Naive thymus-derived CD4-positive, alpha-beta T cell (primary cell): ENCODE measurements at regions not wholly inside any gene's neighbourhood (a gene's known extent, or its start where the extent isn't known, plus 50 kb on each side); places are given as distances from the start of the nearest gene placed in this dataset.

Experiments used
- ATAC-seq: fragments of 150-1000 bp; cut with Tn5 transposase; 2 replicates; pipeline ENCODE4 v1.10.0; 2021; ENCODE audit warnings: mild to moderate bottlenecking, moderate library complexity
- CTCF ChIA-PET: fragments of 350-600 bp; sonication (Branson Sonifier 250); formaldehyde crosslinking; loops from one replicate; lab custom pipeline; 2021; ENCODE audit warnings: antibody characterized with exemption; lab: Charles Lee
- POLR2A ChIA-PET: fragments of 350-600 bp; sonication (Branson Sonifier 250); formaldehyde crosslinking; loops from one replicate; lab custom pipeline; 2021; ENCODE audit warnings: antibody characterized with exemption, inconsistent platforms; lab: Charles Lee
- DNase-seq, 9 donors: peaks; one replicate each; pipeline versions ENCODE4 v3.0.0 to v3.0.0-alpha.2; 2020 to 2022; ENCODE audit warnings: mixed read lengths in 1 of 9
- H3K27ac ChIP-seq: one replicate; pipeline ENCODE4 v1.7.0; 2013; ENCODE audit warnings: mild to moderate bottlenecking, low read depth, low read length, moderate library complexity
- H3K27me3 ChIP-seq, 2 donors: one replicate each; pipeline ENCODE4 v1.7.0; 2013; ENCODE audit warnings: low read length in 2 of 2, mild to moderate bottlenecking in 2 of 2, moderate library complexity in 2 of 2; ENCODE audit not compliant: control insufficient read depth in 2 of 2, insufficient read depth in 2 of 2
- H3K36me3 ChIP-seq, 3 experiments: 1 replicate in 2 of 3; 2 replicates in 1 of 3; pipeline ENCODE4 v1.7.0; 2013; ENCODE audit warnings: low read length in 3 of 3, mild to moderate bottlenecking in 3 of 3, moderate library complexity in 1 of 3; ENCODE audit not compliant: insufficient read depth in 3 of 3, control insufficient read depth in 2 of 3
- H3K4me1 ChIP-seq, 2 donors: one replicate each; pipeline ENCODE4 v1.7.0; 2013; ENCODE audit warnings: low read length in 2 of 2, mild to moderate bottlenecking in 2 of 2, moderate library complexity in 1 of 2; ENCODE audit not compliant: control insufficient read depth in 2 of 2, insufficient read depth in 2 of 2
- H3K4me3 ChIP-seq: 2 replicates; pipeline ENCODE4 v1.7.0; 2013; ENCODE audit warnings: mild to moderate bottlenecking, low read length
- H3K9me3 ChIP-seq, 3 experiments: 1 replicate in 2 of 3; 2 replicates in 1 of 3; pipeline ENCODE4 v1.7.0; 2013; ENCODE audit warnings: low read length in 3 of 3; ENCODE audit not compliant: control insufficient read depth in 2 of 3
- H3K27ac Mint-ChIP-seq, 9 donors: one replicate each; pipeline ENCODE4 v1.8.0; 2020 to 2022; ENCODE audit warnings: mixed read lengths in 9 of 9, mild to moderate bottlenecking in 8 of 9, moderate library complexity in 5 of 9, inconsistent platforms in 2 of 9
- H3K27me3 Mint-ChIP-seq, 5 donors: one replicate each; pipeline ENCODE4 v1.8.0; 2021 to 2022; ENCODE audit warnings: mixed read lengths in 5 of 5, mild to moderate bottlenecking in 1 of 5
- H3K36me3 Mint-ChIP-seq, 5 donors: one replicate each; pipeline ENCODE4 v1.8.0; 2020 to 2022; ENCODE audit warnings: mixed read lengths in 5 of 5, mild to moderate bottlenecking in 3 of 5, inconsistent platforms in 1 of 5
- H3K4me1 Mint-ChIP-seq, 7 donors: one replicate each; pipeline ENCODE4 v1.8.0; 2020 to 2022; ENCODE audit warnings: mixed read lengths in 7 of 7, mild to moderate bottlenecking in 3 of 7, inconsistent platforms in 1 of 7
- H3K4me3 Mint-ChIP-seq, 10 donors: one replicate each; pipeline ENCODE4 v1.8.0; 2020 to 2022; ENCODE audit warnings: mild to moderate bottlenecking in 10 of 10, mixed read lengths in 10 of 10, moderate library complexity in 6 of 10, inconsistent platforms in 2 of 10
- H3K9me3 Mint-ChIP-seq, 11 donors: one replicate each; pipeline ENCODE4 v1.8.0; 2020 to 2022; ENCODE audit warnings: mixed read lengths in 11 of 11, mild to moderate bottlenecking in 4 of 11, inconsistent platforms in 1 of 11, moderate library complexity in 1 of 11
- intact Hi-C, 2 donors: fragments of 100-400 bp; cut with micrococcal nuclease; formaldehyde crosslinking; loops; one replicate each; pipeline ENCODE4 v1.15.1; 2023

DNA sequence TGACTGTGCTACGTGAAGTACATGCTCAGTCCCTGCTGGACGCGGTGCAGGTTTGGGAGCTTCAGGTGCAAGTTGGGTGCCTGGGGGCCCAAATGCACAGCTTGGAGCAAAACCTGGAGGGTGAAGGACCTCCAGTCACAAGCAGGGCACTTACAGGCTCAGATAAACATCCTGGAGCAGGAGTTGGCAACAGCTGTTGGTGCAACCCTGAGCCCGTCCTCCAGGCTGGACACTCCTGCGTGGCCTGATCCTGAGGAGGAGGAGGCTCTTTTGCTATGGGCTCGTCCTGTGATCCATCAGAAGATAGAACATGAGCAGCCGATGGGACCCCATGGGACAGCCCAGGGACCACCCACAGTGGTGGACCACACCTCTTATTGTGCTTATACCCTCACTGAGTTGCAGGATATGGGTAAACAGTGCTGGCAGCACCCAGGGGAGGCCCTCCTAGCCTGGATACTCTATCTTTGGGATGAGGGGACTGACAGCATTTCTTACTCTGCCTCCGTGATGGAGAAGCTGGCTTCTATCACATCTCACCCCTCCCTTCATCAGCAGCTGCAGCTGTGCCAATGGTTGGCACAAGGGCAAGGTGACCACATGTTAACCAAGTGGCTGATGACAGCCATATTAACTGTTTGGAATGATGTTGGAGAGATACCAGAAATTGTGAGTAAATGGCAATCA lies 301.6 kb downstream of the ZPLD1 start:
- H3K9me3 ChIP-seq, result no peaks in the 10 kb centered on the region
- ChIA-PET POLR2A (no interaction called here), CTCF (no interaction called here)
- Mint-ChIP-seq H3K4me3 (no peak overlapping the region), H3K27ac (no peak overlapping the region), H3K27me3 (no peaks in the 10 kb centered on the region), H3K36me3 (no peaks in the 10 kb centered on the region), H3K9me3 (peaks cover 0 to 2% (median 0%) of the 10 kb centered on the region in 11 donors), H3K4me1 (no peaks in the 10 kb centered on the region)
- H3K27ac ChIP-seq, result no peak overlapping the region
- no peaks in the 10 kb centered on the region for H3K4me1 ChIP-seq
- no peaks in the 10 kb centered on the region for H3K36me3 ChIP-seq
- H3K27me3 ChIP-seq, result no peaks in the 10 kb centered on the region
- H3K4me3 ChIP-seq, result no peak overlapping the region
- DNase-seq (no peak), ATAC-seq (peak; percentile 10)
- intact Hi-C loops, result no loop called here

DNA sequence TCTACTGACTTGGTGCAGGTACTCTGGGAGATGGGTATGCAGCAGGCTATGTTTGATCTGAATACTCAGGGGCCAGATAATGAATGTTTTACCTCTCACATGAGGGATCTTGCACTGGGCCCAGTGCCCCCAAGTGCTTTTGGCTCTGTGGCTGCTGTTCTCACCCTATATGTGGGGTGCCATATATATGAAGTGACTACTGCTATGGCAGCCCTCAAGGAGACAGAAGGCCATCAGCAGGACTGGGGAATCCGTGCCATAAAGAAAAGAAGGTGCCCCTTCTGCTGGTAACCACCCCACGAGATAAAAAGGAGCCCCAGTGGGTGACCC lies 302.1 kb downstream of the ZPLD1 start:
- no peaks in the 10 kb centered on the region for H3K27me3 Mint-ChIP-seq
- Histone ChIP-seq H3K27ac (no peak overlapping the region), H3K4me3 (no peak overlapping the region), H3K36me3 (no peaks in the 10 kb centered on the region), H3K4me1 (no peaks in the 10 kb centered on the region), H3K27me3 (no peaks in the 10 kb centered on the region), H3K9me3 (no peaks in the 10 kb centered on the region)
- H3K9me3 Mint-ChIP-seq, result peaks cover 0 to 2% (median 0%) of the 10 kb centered on the region in 11 donors
- H3K4me1 Mint-ChIP-seq, result no peaks in the 10 kb centered on the region
- no peak overlapping the region for H3K4me3 Mint-ChIP-seq
- intact Hi-C loops, result no loop called here
- ATAC-seq, result no peak
- no peak overlapping the region for H3K27ac Mint-ChIP-seq
- no peak for DNase-seq
- ChIA-PET CTCF (no interaction called here), POLR2A (no interaction called here)
- H3K36me3 Mint-ChIP-seq, result no peaks in the 10 kb centered on the region

DNA sequence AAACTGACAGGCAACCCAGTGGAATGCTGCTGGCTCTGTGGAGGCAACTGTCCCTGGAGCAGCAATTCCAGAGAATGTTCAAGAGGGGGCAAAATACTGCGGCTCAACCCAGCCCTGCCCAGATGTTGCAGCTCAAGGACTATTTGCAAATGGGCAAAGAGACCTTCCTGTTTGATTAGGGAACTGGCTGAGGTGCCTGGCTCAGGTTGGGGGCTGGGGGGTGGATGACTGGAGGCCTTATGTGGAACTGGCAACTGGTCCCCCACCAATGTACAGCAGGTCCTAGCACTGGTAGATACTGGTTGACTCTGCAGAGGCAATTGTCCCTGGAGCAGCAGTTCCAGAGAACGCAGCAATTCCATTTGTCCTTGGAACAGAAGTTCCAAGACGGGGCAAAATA lies 302.5 kb downstream of the ZPLD1 start:
- Mint-ChIP-seq H3K27me3 (no peaks in the 10 kb centered on the region), H3K4me1 (no peaks in the 10 kb centered on the region), H3K4me3 (no peak overlapping the region), H3K9me3 (peaks cover 0 to 2% (median 0%) of the 10 kb centered on the region in 11 donors), H3K36me3 (no peaks in the 10 kb centered on the region), H3K27ac (no peak overlapping the region)
- H3K36me3 ChIP-seq, result no peaks in the 10 kb centered on the region
- H3K4me3 ChIP-seq, result no peak overlapping the region
- H3K4me1 ChIP-seq, result no peaks in the 10 kb centered on the region
- ATAC-seq (no peak), DNase-seq (no peak)
- ChIA-PET CTCF (interaction anchor here (0.6 kb wide), 1 partner anchor 223 kb away, joined by 3 read pairs; no protein-coding TSS in a partner anchor), POLR2A (no interaction called here)
- H3K9me3 ChIP-seq, result no peaks in the 10 kb centered on the region
- H3K27me3 ChIP-seq, result no peaks in the 10 kb centered on the region
- H3K27ac ChIP-seq, result no peak overlapping the region
- intact Hi-C loops, result no loop called here

DNA sequence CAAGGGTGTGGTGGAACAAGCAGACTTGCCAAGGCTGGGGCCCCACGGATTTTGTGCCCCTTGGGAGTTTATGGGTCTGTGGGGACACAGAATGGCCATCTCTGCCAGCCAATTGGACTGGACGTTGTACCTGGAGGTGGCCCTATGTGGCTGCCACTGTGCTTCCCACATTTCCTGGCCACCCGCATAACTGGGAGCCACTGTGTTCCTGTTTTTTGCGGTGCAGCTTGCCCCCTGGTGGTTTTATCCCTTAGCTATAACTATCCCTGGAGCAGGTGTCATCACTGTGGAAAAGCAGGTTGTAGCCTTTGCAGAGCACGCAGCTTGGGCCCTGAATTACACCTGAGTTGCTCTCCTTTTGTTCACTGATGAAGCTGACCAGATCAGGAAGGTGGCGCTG lies 306.3 kb downstream of the ZPLD1 start:
- no peak for ATAC-seq
- CTCF ChIA-PET, result no interaction called here
- POLR2A ChIA-PET, result no interaction called here

DNA sequence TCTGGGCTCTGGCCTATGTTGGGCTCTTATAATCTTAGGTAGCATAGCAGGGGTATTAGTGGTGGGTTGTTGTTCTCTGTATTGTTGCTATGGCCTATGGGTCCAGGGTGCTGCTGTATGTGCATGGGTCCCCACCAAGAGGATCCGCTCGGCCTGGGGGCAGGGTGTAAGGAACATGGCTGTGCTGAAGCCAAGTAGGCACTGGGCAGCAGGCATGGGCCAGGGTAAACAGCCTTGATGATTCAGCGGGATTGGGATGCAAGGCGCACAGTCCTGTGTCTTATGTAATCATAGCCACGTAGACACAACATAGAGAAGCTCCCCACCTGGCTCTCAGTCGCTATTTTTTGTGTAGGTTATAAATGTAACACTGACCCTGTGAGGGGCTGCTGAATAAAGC lies 306.9 kb downstream of the ZPLD1 start:
- Histone ChIP-seq H3K36me3 (no peaks in the 10 kb centered on the region), H3K27ac (no peak overlapping the region), H3K27me3 (no peaks in the 10 kb centered on the region), H3K4me1 (no peaks in the 10 kb centered on the region), H3K9me3 (no peaks in the 10 kb centered on the region), H3K4me3 (no peak overlapping the region)
- DNase-seq, result no peak
- no peak for ATAC-seq
- Mint-ChIP-seq H3K27ac (no peak overlapping the region), H3K4me1 (no peaks in the 10 kb centered on the region), H3K27me3 (no peaks in the 10 kb centered on the region), H3K4me3 (no peak overlapping the region), H3K36me3 (no peaks in the 10 kb centered on the region), H3K9me3 (peaks cover 0 to 1% (median 0%) of the 10 kb centered on the region in 11 donors)
- intact Hi-C loops, result no loop called here
- CTCF ChIA-PET, result no interaction called here
- POLR2A ChIA-PET, result no interaction called here

More for the DNA sequence above, 306.3 kb downstream of the ZPLD1 start:
- no peak overlapping the region for H3K27ac Mint-ChIP-seq
- peaks cover 0 to 1% (median 0%) of the 10 kb centered on the region in 11 donors for H3K9me3 Mint-ChIP-seq
- no peak overlapping the region for H3K4me3 Mint-ChIP-seq
- intact Hi-C loops, result no loop called here
- H3K4me1 ChIP-seq, result no peaks in the 10 kb centered on the region
- H3K27me3 ChIP-seq, result no peaks in the 10 kb centered on the region
- no peak for DNase-seq
- no peaks in the 10 kb centered on the region for H3K27me3 Mint-ChIP-seq
- H3K36me3 ChIP-seq, result no peaks in the 10 kb centered on the region
- no peak overlapping the region for H3K4me3 ChIP-seq
- no peaks in the 10 kb centered on the region for H3K36me3 Mint-ChIP-seq
- no peaks in the 10 kb centered on the region for H3K4me1 Mint-ChIP-seq
- no peaks in the 10 kb centered on the region for H3K9me3 ChIP-seq
- no peak overlapping the region for H3K27ac ChIP-seq

DNA sequence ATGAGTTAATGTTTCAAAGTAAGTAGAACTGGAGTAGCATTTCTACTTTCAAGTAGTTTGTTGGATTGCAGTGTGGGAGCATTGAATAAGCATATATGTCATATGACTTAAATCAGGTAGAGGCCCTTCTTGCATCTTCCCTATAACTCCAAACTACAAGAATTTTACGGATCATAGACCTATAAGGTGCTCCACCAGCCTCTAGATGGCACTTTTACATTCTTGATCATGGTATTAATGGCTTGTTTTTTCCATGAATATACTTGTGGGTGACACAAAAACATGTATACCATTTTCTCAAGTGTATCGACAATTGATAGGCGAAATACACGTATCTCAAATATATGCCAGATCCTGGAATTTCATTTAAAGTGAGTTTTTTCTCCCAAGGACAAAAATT lies 311.1 kb downstream of the ZPLD1 start:
- no peak overlapping the region for H3K4me3 Mint-ChIP-seq

DNA sequence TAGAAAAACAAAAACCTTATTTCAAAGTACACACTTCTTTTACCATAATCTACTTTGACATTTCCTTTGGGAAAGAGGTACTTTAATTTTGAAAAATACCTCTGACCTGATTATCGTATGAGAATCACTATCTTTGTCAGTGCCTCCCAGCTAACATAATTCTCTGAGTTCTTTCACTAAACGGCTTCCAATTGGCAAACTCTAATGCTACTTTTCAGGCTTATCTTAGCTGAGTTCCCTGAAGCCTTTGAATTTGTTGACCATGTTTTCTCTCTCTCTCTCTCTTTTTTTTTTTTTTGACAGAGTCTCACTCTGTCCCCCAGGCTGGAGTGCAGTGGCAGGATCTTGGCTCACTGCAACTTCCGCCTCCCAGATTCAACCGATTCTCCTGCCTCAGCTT lies 312.8 kb downstream of the ZPLD1 start:
- H3K27ac ChIP-seq, result no peak overlapping the region
- H3K27me3 Mint-ChIP-seq, result peaks cover 0 to 5% (median 0%) of the 10 kb centered on the region in 5 donors
- DNase-seq, result no peak
- peaks cover 0 to 1% (median 0%) of the 10 kb centered on the region in 11 donors for H3K9me3 Mint-ChIP-seq
- ChIA-PET POLR2A (no interaction called here), CTCF (no interaction called here)
- intact Hi-C loops, result no loop called here
- H3K27me3 ChIP-seq, result no peaks in the 10 kb centered on the region
- no peak overlapping the region for H3K27ac Mint-ChIP-seq
- H3K36me3 ChIP-seq, result no peaks in the 10 kb centered on the region
- no peaks in the 10 kb centered on the region for H3K4me1 ChIP-seq
- H3K4me3 Mint-ChIP-seq, result no peak overlapping the region
- H3K4me1 Mint-ChIP-seq, result peaks cover 0 to 2% (median 0%) of the 10 kb centered on the region in 7 donors
- H3K36me3 Mint-ChIP-seq, result no peaks in the 10 kb centered on the region
- no peaks in the 10 kb centered on the region for H3K9me3 ChIP-seq
- ATAC-seq, result no peak
- H3K4me3 ChIP-seq, result no peak overlapping the region

More for the DNA sequence above, 311.1 kb downstream of the ZPLD1 start:
- DNase-seq (no peak), ATAC-seq (no peak)
- intact Hi-C loops, result no loop called here
- H3K9me3 ChIP-seq, result no peaks in the 10 kb centered on the region
- no peak overlapping the region for H3K4me3 ChIP-seq
- POLR2A ChIA-PET, result no interaction called here
- Mint-ChIP-seq H3K9me3 (peaks cover 0 to 1% (median 0%) of the 10 kb centered on the region in 11 donors), H3K27me3 (peaks cover 0 to 5% (median 0%) of the 10 kb centered on the region in 5 donors), H3K27ac (no peak overlapping the region), H3K4me1 (peaks cover 0 to 2% (median 0%) of the 10 kb centered on the region in 7 donors), H3K36me3 (no peaks in the 10 kb centered on the region)
- CTCF ChIA-PET, result no interaction called here
- H3K27me3 ChIP-seq, result no peaks in the 10 kb centered on the region
- no peak overlapping the region for H3K27ac ChIP-seq
- no peaks in the 10 kb centered on the region for H3K36me3 ChIP-seq
- no peaks in the 10 kb centered on the region for H3K4me1 ChIP-seq
